HepG2 (cell line): ENCODE measurements at regions not wholly inside any gene's neighbourhood (a gene's known extent, or its start where the extent isn't known, plus 50 kb on each side); places are given as distances from the start of the nearest gene placed in this dataset.

ENCODE experiments used
- HMG20A ChIP-seq: IDR thresholded peaks from 2 replicates; pipeline ENCODE4 v1.6.1; 2016; ENCODE audit warnings: borderline replicate concordance
- HNF1A ChIP-seq, 2 experiments: sonication (generic) in 1 of 2; formaldehyde crosslinking in 1 of 2; IDR thresholded peaks; 2 replicates each; pipeline versions ENCODE4 v1.4.0 to v1.6.1; 2016 to 2020; ENCODE audit warnings: borderline replicate concordance in 1 of 2, low read depth in 1 of 2, mild to moderate bottlenecking in 1 of 2, missing genetic modification reagents in 1 of 2
- HNF4A ChIP-seq: sonication (generic); formaldehyde crosslinking; IDR thresholded peaks from 2 replicates; pipeline ENCODE4 v1.4.0; 2020; ENCODE audit warnings: missing genetic modification reagents
- JUN ChIP-seq: sonication (generic); formaldehyde crosslinking; IDR thresholded peaks from 2 replicates; pipeline ENCODE4 v1.4.0; 2020; ENCODE audit warnings: mild to moderate bottlenecking, missing genetic modification reagents
- MNT ChIP-seq: fragments of 450-650 bp; IDR thresholded peaks from 2 replicates; pipeline ENCODE4 v1.6.1; 2016
- MXD4 ChIP-seq: IDR thresholded peaks from 2 replicates; pipeline ENCODE4 v1.6.1; 2016; ENCODE audit warnings: mild to moderate bottlenecking, missing biosample characterization, missing genetic modification reagents
- PATZ1 ChIP-seq: sonication (generic); formaldehyde crosslinking; IDR thresholded peaks from 2 replicates; pipeline ENCODE4 v1.4.0; 2020; ENCODE audit warnings: missing genetic modification reagents
- RARA ChIP-seq: IDR thresholded peaks from 2 replicates; pipeline ENCODE4 v1.6.1; 2016; ENCODE audit warnings: missing genetic modification reagents, missing compliant biosample characterization
- RBAK ChIP-seq: sonication (generic); formaldehyde crosslinking; IDR thresholded peaks from 2 replicates; pipeline ENCODE4 v1.5.1; 2020; ENCODE audit warnings: mild to moderate bottlenecking, missing genetic modification reagents
- RXRB ChIP-seq: IDR thresholded peaks from 2 replicates; pipeline ENCODE4 v1.6.1; 2016; ENCODE audit warnings: borderline replicate concordance, missing genetic modification reagents, missing compliant biosample characterization
- TBX2 ChIP-seq: sonication (generic); formaldehyde crosslinking; IDR thresholded peaks from 2 replicates; pipeline ENCODE4 v1.5.0; 2020; ENCODE audit warnings: missing genetic modification reagents, mild to moderate bottlenecking, borderline replicate concordance
- TFDP2 ChIP-seq: sonication (generic); formaldehyde crosslinking; IDR thresholded peaks from 2 replicates; pipeline ENCODE4 v1.4.0; 2020; ENCODE audit warnings: missing genetic modification reagents
- ZNF207 ChIP-seq: fragments of 450-650 bp; IDR thresholded peaks from 2 replicates; pipeline ENCODE4 v1.6.1; 2016; ENCODE audit warnings: antibody characterized with exemption, borderline replicate concordance
- ZNF501 ChIP-seq: sonication (generic); formaldehyde crosslinking; IDR thresholded peaks from 2 replicates; pipeline ENCODE4 v1.5.1; 2020; ENCODE audit warnings: mild to moderate bottlenecking, moderate library complexity, missing genetic modification reagents

- no peak for TF ChIP-seq ZNF501 (CRISPR knock-in tag)
- no peak for TF ChIP-seq ZNF207
- no peak for TF ChIP-seq MXD4 (CRISPR knock-in tag)
- TF ChIP-seq HNF1A (IDR thresholded peaks at IDR 0.05; ENCODE audit: low read depth) = no peak
- no peak for TF ChIP-seq HNF1A (CRISPR knock-in tag; IDR thresholded peaks at IDR 0.05; ENCODE audit: borderline replicate concordance)
- TF ChIP-seq TFDP2 (CRISPR knock-in tag) = no peak
- TF ChIP-seq TBX2 (CRISPR knock-in tag) = peak; percentile 41; the same call in 1 of the 2 replicates
- TF ChIP-seq RBAK (CRISPR knock-in tag) = no peak
- TF ChIP-seq MNT = no peak
- TF ChIP-seq HNF4A (CRISPR knock-in tag) = peak; percentile 55
- TF ChIP-seq JUN (CRISPR knock-in tag) = peak; percentile 44; the same call in 1 of the 2 replicates
- TF ChIP-seq RARA (CRISPR knock-in tag) = peak; percentile 99
- TF ChIP-seq RXRB (CRISPR knock-in tag) = peak; percentile 90
- peak; percentile 64; the same call in 1 of the 2 replicates for TF ChIP-seq HMG20A (CRISPR knock-in tag)
- TF ChIP-seq PATZ1 (CRISPR knock-in tag) = peak; percentile 97
Measured at GRCh38 chr13:50672025-50672424, 171.5 kb downstream of the DLEU7 start (continued).
